Glutamatergic neuron (in vitro differentiated cells): ENCODE measurements at regions not wholly inside any gene's neighbourhood (a gene's known extent, or its start where the extent isn't known, plus 50 kb on each side); places are given as distances from the start of the nearest gene placed in this dataset.

Experiments used
- DNase-seq: peaks from one replicate; pipeline ENCODE4 v3.0.0; 2022
- H3K27ac Mint-ChIP-seq: one replicate; pipeline ENCODE4 v1.8.0; 2020; ENCODE audit warnings: mild to moderate bottlenecking, mixed read lengths, inconsistent platforms; ENCODE audit not compliant: unreplicated experiment
- H3K27me3 Mint-ChIP-seq: one replicate; pipeline ENCODE4 v1.8.0; 2020; ENCODE audit warnings: mild to moderate bottlenecking, moderate library complexity, mixed read lengths, inconsistent platforms; ENCODE audit not compliant: unreplicated experiment
- H3K36me3 Mint-ChIP-seq: one replicate; pipeline ENCODE4 v1.8.0; 2020; ENCODE audit warnings: mild to moderate bottlenecking, mixed read lengths, inconsistent platforms; ENCODE audit not compliant: unreplicated experiment
- H3K4me1 Mint-ChIP-seq: one replicate; pipeline ENCODE4 v1.8.0; 2020; ENCODE audit warnings: mild to moderate bottlenecking, low read depth, mixed read lengths, inconsistent platforms; ENCODE audit not compliant: unreplicated experiment
- H3K4me3 Mint-ChIP-seq: one replicate; pipeline ENCODE4 v1.8.0; 2020; ENCODE audit warnings: mild to moderate bottlenecking, mixed read lengths, inconsistent platforms; ENCODE audit not compliant: unreplicated experiment
- H3K9me3 Mint-ChIP-seq: one replicate; pipeline ENCODE4 v1.8.0; 2020; ENCODE audit warnings: mild to moderate bottlenecking, moderate library complexity, mixed read lengths, inconsistent platforms; ENCODE audit not compliant: unreplicated experiment
- CTCF ChIP-seq: fragments of 200-600 bp; sonication (generic); IDR thresholded peaks from one replicate; pipeline ENCODE4 v1.5.0; 2021; ENCODE audit not compliant: partially characterized antibody, unreplicated experiment

- Mint-ChIP-seq H3K9me3 (no peaks in the 10 kb centered on the region), H3K4me1 (peaks cover 1% of the 10 kb centered on the region), H3K36me3 (no peaks in the 10 kb centered on the region), H3K4me3 (no peak overlapping the region), H3K27me3 (no peaks in the 10 kb centered on the region), H3K27ac (no peak overlapping the region)
- no peak for DNase-seq
- TF ChIP-seq CTCF: no peak
Measured at GRCh38 chr2:67311536-67311935, 85.6 kb upstream of the ETAA1 start.

- no peaks in the 10 kb centered on the region for H3K36me3 Mint-ChIP-seq
- no peak for TF ChIP-seq CTCF
- no peak for DNase-seq
- no peaks in the 10 kb centered on the region for H3K27me3 Mint-ChIP-seq
- H3K4me3 Mint-ChIP-seq: no peak overlapping the region
- H3K9me3 Mint-ChIP-seq: no peaks in the 10 kb centered on the region
- no peak overlapping the region for H3K27ac Mint-ChIP-seq
- H3K4me1 Mint-ChIP-seq: peaks cover 3% of the 10 kb centered on the region
Measured at GRCh38 chr2:67312871-67313270, 84.3 kb upstream of the ETAA1 start.

GRCh38 chr2:67313536-67313935, 83.6 kb upstream of the ETAA1 start:
- H3K9me3 Mint-ChIP-seq: no peaks in the 10 kb centered on the region
- no peak for TF ChIP-seq CTCF
- H3K36me3 Mint-ChIP-seq: no peaks in the 10 kb centered on the region
- H3K4me1 Mint-ChIP-seq: peaks cover 5% of the 10 kb centered on the region
- H3K27me3 Mint-ChIP-seq: no peaks in the 10 kb centered on the region
- no peak for DNase-seq
- H3K4me3 Mint-ChIP-seq: no peak overlapping the region
- no peak overlapping the region for H3K27ac Mint-ChIP-seq

GRCh38 chr2:67318031-67318430, 79.1 kb upstream of the ETAA1 start:
- H3K4me3 Mint-ChIP-seq: no peak overlapping the region
- no peak for DNase-seq
- H3K27ac Mint-ChIP-seq: no peak overlapping the region
- no peak for TF ChIP-seq CTCF
- H3K27me3 Mint-ChIP-seq: peaks cover 2% of the 10 kb centered on the region
- peaks cover 21% of the 10 kb centered on the region for H3K4me1 Mint-ChIP-seq
- H3K9me3 Mint-ChIP-seq: no peaks in the 10 kb centered on the region
- no peaks in the 10 kb centered on the region for H3K36me3 Mint-ChIP-seq

GRCh38 chr2:67318563-67318962, 78.6 kb upstream of the ETAA1 start:
- Mint-ChIP-seq H3K9me3 (no peaks in the 10 kb centered on the region), H3K27ac (no peak overlapping the region), H3K4me1 (peaks cover 21% of the 10 kb centered on the region), H3K36me3 (no peaks in the 10 kb centered on the region), H3K4me3 (no peak overlapping the region), H3K27me3 (peaks cover 2% of the 10 kb centered on the region)
- no peak for TF ChIP-seq CTCF
- DNase-seq: no peak
